ENCODE measurements at regions not wholly inside any gene's neighbourhood (a gene's known extent, or its start where the extent isn't known, plus 50 kb on each side); places are given as distances from the start of the nearest gene placed in this dataset.

DNA sequence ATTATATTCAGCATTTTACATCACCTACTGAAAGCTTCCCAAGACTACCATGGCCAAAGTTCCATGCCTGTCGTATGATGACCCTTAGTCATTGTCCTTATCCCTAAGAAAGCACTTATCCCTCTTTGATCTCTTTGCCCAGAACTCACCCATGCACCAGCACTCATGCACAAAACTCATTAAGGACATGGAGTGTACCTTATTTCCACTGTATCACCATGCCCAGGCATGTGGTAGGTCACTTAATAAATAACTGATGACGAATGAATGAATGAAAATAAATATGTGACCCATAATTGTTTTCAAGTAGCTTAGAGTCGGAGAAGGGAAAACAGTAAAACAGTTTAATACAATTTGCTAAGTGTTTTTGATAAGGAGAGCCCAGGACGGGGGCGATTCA lies 220.1 kb downstream of the IKZF2 start:
- DNase-seq (no peak), ATAC-seq (no peak)
- Histone ChIP-seq H3K27me3 (no peaks in the 10 kb centered on the region), H3K27ac (no peak overlapping the region), H3K4me1 (peaks cover 0 to 5% (median 0%) of the 10 kb centered on the region in 9 donors), H3K4me3 (no peak overlapping the region), H3K36me3 (no peaks in the 10 kb centered on the region), H3K9me3 (no peaks in the 10 kb centered on the region)
- TF ChIP-seq, protein P1, sequence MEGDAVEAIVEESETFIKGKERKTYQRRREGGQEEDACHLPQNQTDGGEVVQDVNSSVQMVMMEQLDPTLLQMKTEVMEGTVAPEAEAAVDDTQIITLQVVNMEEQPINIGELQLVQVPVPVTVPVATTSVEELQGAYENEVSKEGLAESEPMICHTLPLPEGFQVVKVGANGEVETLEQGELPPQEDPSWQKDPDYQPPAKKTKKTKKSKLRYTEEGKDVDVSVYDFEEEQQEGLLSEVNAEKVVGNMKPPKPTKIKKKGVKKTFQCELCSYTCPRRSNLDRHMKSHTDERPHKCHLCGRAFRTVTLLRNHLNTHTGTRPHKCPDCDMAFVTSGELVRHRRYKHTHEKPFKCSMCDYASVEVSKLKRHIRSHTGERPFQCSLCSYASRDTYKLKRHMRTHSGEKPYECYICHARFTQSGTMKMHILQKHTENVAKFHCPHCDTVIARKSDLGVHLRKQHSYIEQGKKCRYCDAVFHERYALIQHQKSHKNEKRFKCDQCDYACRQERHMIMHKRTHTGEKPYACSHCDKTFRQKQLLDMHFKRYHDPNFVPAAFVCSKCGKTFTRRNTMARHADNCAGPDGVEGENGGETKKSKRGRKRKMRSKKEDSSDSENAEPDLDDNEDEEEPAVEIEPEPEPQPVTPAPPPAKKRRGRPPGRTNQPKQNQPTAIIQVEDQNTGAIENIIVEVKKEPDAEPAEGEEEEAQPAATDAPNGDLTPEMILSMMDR (IDR thresholded peaks at IDR 0.05) = no peak
- intact Hi-C loops (cut with DNase I) = no loop called here
- 76 to 82% methylated on average over 5 of the region's 5 CpGs for WGBS, 2 donors

DNA sequence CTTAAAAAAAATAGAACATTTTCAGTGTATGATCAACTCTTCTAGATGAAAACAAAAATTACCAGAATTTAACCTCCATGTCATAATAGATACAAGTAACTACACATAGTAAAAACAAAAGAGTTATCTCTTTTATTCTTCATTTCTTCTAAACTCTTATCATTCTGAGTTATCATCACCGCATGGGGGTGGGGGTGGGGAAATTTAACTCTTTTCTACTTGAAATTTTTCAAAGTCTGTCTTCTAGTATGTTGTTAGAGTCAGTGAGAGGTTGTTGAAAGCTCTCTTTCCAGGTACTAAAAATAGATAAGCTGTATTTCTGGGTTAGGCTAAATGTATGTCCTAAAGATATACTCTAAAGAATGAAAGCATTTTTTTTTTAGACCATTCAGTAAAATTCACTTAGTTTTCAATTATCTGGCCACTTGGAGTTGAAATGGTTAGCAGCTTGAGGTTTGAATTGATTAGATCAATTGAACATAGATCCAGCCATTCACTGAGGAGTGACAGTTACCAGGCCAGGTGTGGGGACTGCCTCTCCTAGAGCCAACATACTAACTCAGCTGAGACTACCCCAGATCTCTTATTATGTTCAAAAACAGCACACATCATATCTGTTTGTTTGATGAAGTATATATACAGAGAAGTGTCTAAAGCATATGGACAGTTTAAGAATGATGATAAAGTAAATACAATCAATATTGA lies 220.7 kb downstream of the IKZF2 start:
- H3K4me1 ChIP-seq = peaks cover 0 to 5% (median 0%) of the 10 kb centered on the region in 9 donors
- TF ChIP-seq, protein P1 (IDR thresholded peaks at IDR 0.05) = no peak
- ATAC-seq (no peak), DNase-seq (no peak)
- H3K27me3 ChIP-seq = no peaks in the 10 kb centered on the region
- intact Hi-C loops (cut with DNase I) = no loop called here
- no peaks in the 10 kb centered on the region for H3K9me3 ChIP-seq
- WGBS, 2 donors = 18 to 29% methylated on average over 1 of the region's 1 CpG
- no peaks in the 10 kb centered on the region for H3K36me3 ChIP-seq
- H3K27ac ChIP-seq = no peak overlapping the region
- no peak overlapping the region for H3K4me3 ChIP-seq

- ATAC-seq = no peak
- Histone ChIP-seq H3K9me3 (peaks cover 0 to 2% (median 0%) of the 10 kb centered on the region in 11 donors), H3K4me1 (peaks cover 0 to 5% (median 0%) of the 10 kb centered on the region in 9 donors), H3K27ac (no peak overlapping the region), H3K36me3 (no peaks in the 10 kb centered on the region), H3K27me3 (no peaks in the 10 kb centered on the region), H3K4me3 (no peak overlapping the region)
- WGBS, 2 donors = 76 to 79% methylated on average over 3 of the region's 3 CpGs
- TF ChIP-seq, protein P1 (IDR thresholded peaks at IDR 0.05) = no peak
- DNase-seq = no peak
- intact Hi-C loops (cut with DNase I) = no loop called here
Measured at GRCh38 chr2:212929971-212930370, 221.4 kb downstream of the IKZF2 start.

DNA sequence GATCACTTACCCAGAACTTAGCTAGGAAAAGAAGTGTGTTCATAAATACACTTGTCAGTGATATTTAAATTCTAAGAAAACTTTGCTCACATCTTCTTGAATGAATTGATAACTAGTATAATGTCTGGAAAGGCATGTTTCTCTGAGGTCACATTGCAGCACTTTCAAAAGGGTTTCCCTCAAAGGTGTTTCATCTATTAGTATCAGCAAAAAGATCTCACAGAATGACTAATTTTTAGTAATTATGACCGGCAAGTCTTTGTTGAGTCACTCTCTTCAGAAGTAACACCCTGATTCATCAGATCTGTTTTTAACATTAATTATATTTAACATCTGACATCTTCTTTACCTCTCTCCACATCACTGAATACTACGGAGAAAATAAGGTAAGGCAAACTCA lies 222.3 kb downstream of the IKZF2 start:
- DNase-seq (no peak), ATAC-seq (no peak)
- no peaks in the 10 kb centered on the region for H3K27me3 ChIP-seq
- peaks cover 0 to 8% (median 0%) of the 10 kb centered on the region in 11 donors for H3K9me3 ChIP-seq
- H3K27ac ChIP-seq = no peak overlapping the region
- WGBS, 2 donors = 86 to 93% methylated on average over 2 of the region's 2 CpGs
- TF ChIP-seq, protein P1 (IDR thresholded peaks at IDR 0.05) = no peak
- H3K36me3 ChIP-seq = no peaks in the 10 kb centered on the region
- no peak overlapping the region for H3K4me3 ChIP-seq
- H3K4me1 ChIP-seq = peaks cover 0 to 5% (median 0%) of the 10 kb centered on the region in 9 donors
- intact Hi-C loops (cut with DNase I) = no loop called here
